GM23338 (cell line): ENCODE measurements at regions not wholly inside any gene's neighbourhood (a gene's known extent, or its start where the extent isn't known, plus 50 kb on each side); places are given as distances from the start of the nearest gene placed in this dataset.

Source experiments
- CREB1 ChIP-seq: fragments of 250-450 bp; sonication (Bioruptor Pico); IDR thresholded peaks from 2 replicates; pipeline ENCODE4 v1.5.0; 2020; ENCODE audit warnings: low read depth, mild to moderate bottlenecking, moderate library complexity
- CTCF ChIP-seq, 2 experiments: fragments of 200-600 bp in 1 of 2; sonication (generic) in 1 of 2; conservative IDR thresholded peaks; 2 replicates each; pipeline versions ENCODE4 v1.5.1 to v1.6.1; 2016 to 2017; ENCODE audit warnings: antibody characterized with exemption in 2 of 2, low read depth in 2 of 2, mild to moderate bottlenecking in 2 of 2, moderate library complexity in 1 of 2
- EZH2 ChIP-seq: fragments of 200-600 bp; sonication (generic); IDR thresholded peaks from one replicate; pipeline ENCODE4 v1.8.0; 2017; ENCODE audit warnings: antibody characterized with exemption, mild to moderate bottlenecking, low read depth; ENCODE audit not compliant: unreplicated experiment
- NANOG ChIP-seq: IDR thresholded peaks from 2 replicates; pipeline ENCODE4 v1.6.1; 2016; ENCODE audit warnings: antibody characterized with exemption, borderline replicate concordance
- REST ChIP-seq: IDR thresholded peaks from one replicate; pipeline ENCODE4 v1.6.1; 2018; ENCODE audit warnings: antibody characterized with exemption; ENCODE audit not compliant: unreplicated experiment
- STAT1 ChIP-seq: IDR thresholded peaks from one replicate; pipeline ENCODE4 v1.6.1; 2016; ENCODE audit warnings: antibody characterized with exemption; ENCODE audit not compliant: unreplicated experiment

GRCh38 chr1:2957329-2957728, 63.9 kb upstream of the ACTRT2 start:
- TF ChIP-seq CTCF (conservative IDR thresholded peaks at IDR 0.05; ENCODE audit: low read depth in 2 of 2): no peak
- no peak for TF ChIP-seq REST
- TF ChIP-seq STAT1: no peak
- no peak for TF ChIP-seq NANOG
- TF ChIP-seq EZH2: no peak
- TF ChIP-seq CREB1 (CRISPR knock-in tag): no peak
